ENCODE measurements at regions not wholly inside any gene's neighbourhood (a gene's known extent, or its start where the extent isn't known, plus 50 kb on each side); places are given as distances from the start of the nearest gene placed in this dataset.

- DNase-seq, result no peak
- Histone ChIP-seq H3K27ac (ENCODE audit: low read depth in 2 of 2, low read length in 1 of 2) (no peak overlapping the region), H3K9me2 (no peaks in the 10 kb centered on the region), H3K9ac (no peak overlapping the region), H3K27me3 (ENCODE audit: insufficient read depth) (no peaks in the 10 kb centered on the region; the same call in 1 of the 2 replicates), H2AFZ (ENCODE audit: low read depth) (no peak overlapping the region), H3K4me2 (no peak overlapping the region), H3F3A (replicated peaks; ENCODE audit: insufficient read depth) (no peaks in the 10 kb centered on the region), H3K9me3 (no peaks in the 10 kb centered on the region), H3K4me1 (ENCODE audit: control insufficient read depth in 1 of 2, insufficient read depth in 2 of 2, low read depth in 1 of 2, low read length in 1 of 2) (no peaks in the 10 kb centered on the region), H3K4me3 (ENCODE audit: low read depth in 2 of 2, low read length in 1 of 2) (no peak overlapping the region), H3K79me2 (ENCODE audit: insufficient read depth) (no peaks in the 10 kb centered on the region), H3K36me3 (replicated peaks in 1 of 2; ENCODE audit: control insufficient read depth in 1 of 2, insufficient read depth in 2 of 2, low read length in 1 of 2) (no peaks in the 10 kb centered on the region), H4K20me1 (ENCODE audit: insufficient read depth) (no peaks in the 10 kb centered on the region)
- ChIA-PET POLR2A (no interaction called here), CTCF (interaction anchor here (0.5 kb wide), 1 partner anchor 17 kb away, joined by 3 read pairs; no protein-coding TSS in a partner anchor)
- 10% methylated on average over 1 of the region's 1 CpG for WGBS (ENCODE audit: low lambda C conversion rate)
- TF ChIP-seq, protein P1, sequence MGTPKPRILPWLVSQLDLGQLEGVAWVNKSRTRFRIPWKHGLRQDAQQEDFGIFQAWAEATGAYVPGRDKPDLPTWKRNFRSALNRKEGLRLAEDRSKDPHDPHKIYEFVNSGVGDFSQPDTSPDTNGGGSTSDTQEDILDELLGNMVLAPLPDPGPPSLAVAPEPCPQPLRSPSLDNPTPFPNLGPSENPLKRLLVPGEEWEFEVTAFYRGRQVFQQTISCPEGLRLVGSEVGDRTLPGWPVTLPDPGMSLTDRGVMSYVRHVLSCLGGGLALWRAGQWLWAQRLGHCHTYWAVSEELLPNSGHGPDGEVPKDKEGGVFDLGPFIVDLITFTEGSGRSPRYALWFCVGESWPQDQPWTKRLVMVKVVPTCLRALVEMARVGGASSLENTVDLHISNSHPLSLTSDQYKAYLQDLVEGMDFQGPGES (IDR thresholded peaks at IDR 0.05; ENCODE audit: low read depth, low read length), result no peak
- no peak for TF ChIP-seq FOXM1 (IDR thresholded peaks at IDR 0.05; ENCODE audit: low read depth)
- TF ChIP-seq USF2 (IDR thresholded peaks at IDR 0.05; ENCODE audit: borderline replicate concordance, low read depth, low read length), result no peak
- TF ChIP-seq MAX (IDR thresholded peaks at IDR 0.05; ENCODE audit: low read depth), result no peak
- TF ChIP-seq MEF2A (IDR thresholded peaks at IDR 0.05; ENCODE audit: borderline replicate concordance, low read depth), result no peak
These were observed 56.1 kb upstream of the PALS2 start for GRCh38 chr7:24517166-24517565.

- Histone ChIP-seq H3K4me3 (ENCODE audit: low read depth in 2 of 2, low read length in 1 of 2) (no peak overlapping the region), H3K9me2 (no peaks in the 10 kb centered on the region), H3K9me3 (no peaks in the 10 kb centered on the region), H3K4me1 (ENCODE audit: control insufficient read depth in 1 of 2, insufficient read depth in 2 of 2, low read depth in 1 of 2, low read length in 1 of 2) (no peaks in the 10 kb centered on the region), H3K4me2 (no peak overlapping the region), H4K20me1 (ENCODE audit: insufficient read depth) (no peaks in the 10 kb centered on the region), H3K27me3 (ENCODE audit: insufficient read depth) (no peaks in the 10 kb centered on the region), H3K79me2 (ENCODE audit: insufficient read depth) (no peaks in the 10 kb centered on the region), H3K9ac (no peak overlapping the region), H3K27ac (ENCODE audit: low read depth in 2 of 2, low read length in 1 of 2) (no peak overlapping the region), H3K36me3 (replicated peaks in 1 of 2; ENCODE audit: control insufficient read depth in 1 of 2, insufficient read depth in 2 of 2, low read length in 1 of 2) (no peaks in the 10 kb centered on the region), H2AFZ (ENCODE audit: low read depth) (no peak overlapping the region), H3F3A (replicated peaks; ENCODE audit: insufficient read depth) (no peaks in the 10 kb centered on the region)
- ChIA-PET POLR2A (no interaction called here), CTCF (interaction anchor here (1.0 kb wide), 1 partner anchor 11 kb away, joined by 3 read pairs; no protein-coding TSS in a partner anchor)
- DNase-seq, result no peak
- WGBS (ENCODE audit: low lambda C conversion rate), result 30% methylated on average over 2 of the region's 2 CpGs
- TF ChIP-seq, protein P2, sequence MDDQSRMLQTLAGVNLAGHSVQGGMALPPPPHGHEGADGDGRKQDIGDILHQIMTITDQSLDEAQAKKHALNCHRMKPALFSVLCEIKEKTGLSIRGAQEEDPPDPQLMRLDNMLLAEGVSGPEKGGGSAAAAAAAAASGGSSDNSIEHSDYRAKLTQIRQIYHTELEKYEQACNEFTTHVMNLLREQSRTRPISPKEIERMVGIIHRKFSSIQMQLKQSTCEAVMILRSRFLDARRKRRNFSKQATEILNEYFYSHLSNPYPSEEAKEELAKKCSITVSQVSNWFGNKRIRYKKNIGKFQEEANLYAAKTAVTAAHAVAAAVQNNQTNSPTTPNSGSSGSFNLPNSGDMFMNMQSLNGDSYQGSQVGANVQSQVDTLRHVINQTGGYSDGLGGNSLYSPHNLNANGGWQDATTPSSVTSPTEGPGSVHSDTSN (IDR thresholded peaks at IDR 0.05), result no peak
- TF ChIP-seq, protein P3, sequence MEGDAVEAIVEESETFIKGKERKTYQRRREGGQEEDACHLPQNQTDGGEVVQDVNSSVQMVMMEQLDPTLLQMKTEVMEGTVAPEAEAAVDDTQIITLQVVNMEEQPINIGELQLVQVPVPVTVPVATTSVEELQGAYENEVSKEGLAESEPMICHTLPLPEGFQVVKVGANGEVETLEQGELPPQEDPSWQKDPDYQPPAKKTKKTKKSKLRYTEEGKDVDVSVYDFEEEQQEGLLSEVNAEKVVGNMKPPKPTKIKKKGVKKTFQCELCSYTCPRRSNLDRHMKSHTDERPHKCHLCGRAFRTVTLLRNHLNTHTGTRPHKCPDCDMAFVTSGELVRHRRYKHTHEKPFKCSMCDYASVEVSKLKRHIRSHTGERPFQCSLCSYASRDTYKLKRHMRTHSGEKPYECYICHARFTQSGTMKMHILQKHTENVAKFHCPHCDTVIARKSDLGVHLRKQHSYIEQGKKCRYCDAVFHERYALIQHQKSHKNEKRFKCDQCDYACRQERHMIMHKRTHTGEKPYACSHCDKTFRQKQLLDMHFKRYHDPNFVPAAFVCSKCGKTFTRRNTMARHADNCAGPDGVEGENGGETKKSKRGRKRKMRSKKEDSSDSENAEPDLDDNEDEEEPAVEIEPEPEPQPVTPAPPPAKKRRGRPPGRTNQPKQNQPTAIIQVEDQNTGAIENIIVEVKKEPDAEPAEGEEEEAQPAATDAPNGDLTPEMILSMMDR (IDR thresholded peaks at IDR 0.05), result no peak
- TF ChIP-seq NFIC (IDR thresholded peaks at IDR 0.05; ENCODE audit: borderline replicate concordance), result no peak
- TF ChIP-seq FOXJ3 (CRISPR knock-in tag; IDR thresholded peaks at IDR 0.05), result no peak
- no peak for TF ChIP-seq USF2 (IDR thresholded peaks at IDR 0.05; ENCODE audit: borderline replicate concordance, low read depth, low read length)
- no peak for TF ChIP-seq RCOR1 (IDR thresholded peaks at IDR 0.05; ENCODE audit: low read length)
- TF ChIP-seq ZBTB33 (IDR thresholded peaks at IDR 0.05; ENCODE audit: borderline replicate concordance, low read depth), result no peak
- TF ChIP-seq, protein P1 (IDR thresholded peaks at IDR 0.05; ENCODE audit: low read depth, low read length), result no peak
- TF ChIP-seq FOXM1 (IDR thresholded peaks at IDR 0.05; ENCODE audit: low read depth), result no peak
- TF ChIP-seq MEF2A (IDR thresholded peaks at IDR 0.05; ENCODE audit: borderline replicate concordance, low read depth), result no peak
- no peak for TF ChIP-seq YY1 (IDR thresholded peaks at IDR 0.05; ENCODE audit: low read depth)
- no peak for TF ChIP-seq SIN3A (IDR thresholded peaks at IDR 0.05; ENCODE audit: borderline replicate concordance, low read depth, low read length)
These were observed 51.2 kb upstream of the PALS2 start for GRCh38 chr7:24521917-24522623.

Measured in SK-N-SH (cell line).